NCI-H187 (cell line): ENCODE measurements at regions not wholly inside any gene's neighbourhood (a gene's known extent, or its start where the extent isn't known, plus 50 kb on each side); places are given as distances from the start of the nearest gene placed in this dataset.

Experiments used
- DNase-seq, 2 experiments: peaks; one replicate each; lab custom pipeline; 2025; lab: John Stamatoyannopoulos, UW

DNA sequence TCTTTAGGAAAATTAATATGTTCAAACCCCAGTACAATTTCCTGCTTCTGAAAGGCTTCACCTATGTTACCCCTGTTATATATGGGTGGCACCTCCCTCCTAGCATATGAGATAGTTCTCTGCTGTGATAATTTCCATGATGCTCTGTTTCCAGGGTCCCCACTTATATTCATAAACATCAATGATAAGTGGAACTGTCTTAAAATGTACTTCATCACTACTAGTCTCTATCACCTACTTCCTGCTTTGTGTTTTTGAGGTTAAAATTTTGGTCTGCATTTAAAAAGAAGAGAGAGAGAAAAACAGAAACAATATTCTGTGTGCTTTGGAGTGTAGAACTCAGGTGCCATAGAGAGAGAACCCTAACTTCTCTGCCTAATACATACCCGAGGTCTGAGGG lies 234.7 kb downstream of the HTR1A start:
- DNase-seq: no peak

DNA sequence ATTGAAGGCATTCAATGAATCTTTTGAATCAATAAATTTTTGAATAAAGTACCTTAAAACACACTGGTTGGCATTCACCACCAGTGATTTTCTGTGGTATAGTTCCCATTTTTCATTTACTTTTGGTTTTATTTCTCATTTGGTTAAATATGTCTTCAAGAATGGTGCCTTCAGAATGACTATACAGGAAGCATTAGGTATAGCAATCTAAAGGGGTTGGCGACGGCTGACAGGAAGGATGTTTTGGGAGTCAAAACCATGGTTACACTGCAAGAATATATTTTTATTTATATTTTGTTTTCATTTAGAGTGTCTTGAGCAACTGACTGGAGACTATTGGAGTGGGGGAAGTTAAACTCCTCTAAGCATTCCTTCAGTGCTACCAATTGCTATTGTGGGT lies 235.7 kb downstream of the HTR1A start:
- DNase-seq: no peak

DNA sequence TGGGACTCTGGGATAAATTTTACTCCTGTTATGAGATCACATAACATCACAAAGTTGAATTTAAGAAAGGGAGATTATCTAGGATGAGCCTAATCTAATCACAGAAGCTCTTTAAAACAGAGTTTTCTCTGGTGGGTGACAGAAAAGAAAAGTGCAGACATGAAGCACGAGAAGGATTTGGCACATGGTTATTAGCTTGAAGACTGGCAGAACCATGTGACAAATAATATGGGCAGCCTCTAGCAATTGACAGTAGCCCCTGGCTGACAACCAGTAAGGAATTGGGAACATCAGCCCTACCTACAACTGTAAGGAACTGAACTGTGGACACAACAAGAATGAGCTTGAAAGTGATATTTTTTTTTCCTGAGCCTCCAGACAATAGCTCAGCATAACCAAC lies 243.1 kb downstream of the HTR1A start:
- DNase-seq: no peak

DNA sequence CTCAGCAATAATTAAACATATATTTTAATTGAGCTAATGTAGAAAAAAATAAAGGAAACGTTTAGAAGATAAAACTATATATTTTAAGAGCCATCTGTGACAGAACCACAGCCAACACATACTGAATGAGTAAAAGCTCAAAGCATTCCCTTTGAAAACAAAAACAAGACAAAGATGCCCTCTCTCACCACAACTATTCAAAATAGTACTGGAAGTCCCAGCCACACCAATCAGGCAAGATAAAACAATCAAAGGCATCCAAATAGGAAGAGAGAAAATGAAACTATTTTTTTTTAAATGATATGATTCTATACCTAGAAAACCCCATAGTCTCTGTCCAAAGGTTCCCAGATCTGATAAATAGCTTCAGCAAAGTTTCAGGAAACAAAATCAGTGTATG lies 262.0 kb downstream of the HTR1A start:
- no peak for DNase-seq

DNA sequence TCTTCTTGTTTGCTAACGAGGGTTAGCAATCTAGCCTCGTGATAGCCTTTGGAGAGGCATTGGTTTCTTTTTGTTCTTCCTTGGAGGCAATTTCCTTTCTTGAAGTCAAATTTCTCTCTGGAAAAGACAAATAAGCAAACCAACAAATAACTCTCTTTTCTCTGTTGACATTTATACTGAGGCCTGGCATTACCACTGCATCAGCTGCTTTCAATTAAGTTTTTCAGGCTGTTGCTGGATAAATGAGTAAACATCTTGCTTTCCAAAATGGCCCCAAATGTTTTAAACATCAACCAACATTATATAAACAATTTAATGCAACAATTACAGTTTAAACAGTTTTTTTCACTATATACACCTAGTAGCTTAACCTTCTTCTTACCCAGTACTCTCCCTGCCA lies 264.4 kb downstream of the HTR1A start:
- DNase-seq: no peak

DNA sequence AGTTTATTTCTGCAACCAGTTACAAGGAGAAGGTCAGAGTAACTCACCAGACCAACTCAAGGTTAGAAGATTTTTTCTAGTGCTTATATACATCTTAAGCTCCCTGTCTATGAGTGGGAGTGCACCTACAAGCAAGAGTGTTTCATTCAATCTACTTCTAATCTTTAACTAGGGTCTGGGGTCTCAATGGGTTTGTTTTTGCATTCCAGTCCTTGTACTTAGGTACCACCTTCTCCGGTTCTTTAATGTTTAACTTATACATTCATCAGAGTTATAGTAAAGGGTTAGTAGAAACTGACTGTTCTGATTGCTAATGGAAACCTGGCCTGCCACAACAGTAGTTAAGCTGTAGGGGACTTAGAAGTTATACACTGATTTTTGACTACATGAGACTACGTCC lies 271.7 kb downstream of the HTR1A start:
- DNase-seq: no peak

DNA sequence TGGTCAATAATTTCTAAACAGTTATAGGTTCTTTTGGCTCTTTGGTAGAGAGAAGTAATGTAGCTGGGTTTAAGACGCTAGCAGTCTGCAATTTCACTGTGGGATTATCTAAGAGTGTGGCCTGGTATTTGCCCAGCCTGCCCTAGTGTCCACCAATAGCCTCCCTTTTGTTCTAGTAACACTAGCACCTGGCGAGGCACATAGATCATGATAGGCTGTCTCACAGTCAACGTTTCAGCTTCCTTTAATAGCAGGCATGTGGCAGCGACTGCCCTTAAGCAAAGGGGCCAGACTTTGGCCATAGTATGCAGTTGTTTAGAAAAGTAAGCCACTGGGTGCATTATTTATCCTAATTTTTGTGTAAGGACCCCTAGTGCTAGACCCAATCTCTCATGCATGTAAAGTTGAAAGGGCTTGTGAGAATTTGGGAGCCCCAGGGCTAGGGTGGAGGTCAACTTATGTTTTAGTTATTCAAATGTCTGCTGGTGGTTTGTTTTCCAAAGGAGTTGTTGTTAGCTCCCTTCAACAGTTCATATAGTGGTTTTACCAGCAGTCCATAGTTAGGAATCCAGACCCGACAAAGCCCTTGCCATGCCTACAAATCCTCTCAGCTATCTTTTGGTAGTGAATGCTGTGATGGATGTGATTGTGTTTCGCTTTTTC lies 274.3 kb downstream of the HTR1A start:
- DNase-seq: no peak

DNA sequence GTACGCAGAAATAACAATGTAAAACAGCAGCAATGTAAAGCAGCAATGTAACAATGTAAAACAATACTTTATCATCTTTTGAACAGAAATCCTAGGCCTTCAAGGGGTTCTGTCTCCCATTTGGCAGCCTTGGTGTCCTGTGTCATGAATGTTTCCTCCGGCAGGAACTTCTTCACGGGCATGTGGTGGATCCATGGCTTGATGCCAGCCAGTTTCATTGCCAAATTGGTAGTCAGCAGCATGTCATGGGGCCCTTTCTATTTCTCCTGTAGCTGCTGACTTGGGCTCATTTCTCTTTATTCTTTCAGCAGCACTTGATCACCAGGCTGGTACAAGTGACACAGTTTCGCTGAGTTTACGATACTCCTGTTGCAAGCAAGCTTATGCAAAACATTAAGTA lies 275.3 kb downstream of the HTR1A start:
- DNase-seq: no peak

DNA sequence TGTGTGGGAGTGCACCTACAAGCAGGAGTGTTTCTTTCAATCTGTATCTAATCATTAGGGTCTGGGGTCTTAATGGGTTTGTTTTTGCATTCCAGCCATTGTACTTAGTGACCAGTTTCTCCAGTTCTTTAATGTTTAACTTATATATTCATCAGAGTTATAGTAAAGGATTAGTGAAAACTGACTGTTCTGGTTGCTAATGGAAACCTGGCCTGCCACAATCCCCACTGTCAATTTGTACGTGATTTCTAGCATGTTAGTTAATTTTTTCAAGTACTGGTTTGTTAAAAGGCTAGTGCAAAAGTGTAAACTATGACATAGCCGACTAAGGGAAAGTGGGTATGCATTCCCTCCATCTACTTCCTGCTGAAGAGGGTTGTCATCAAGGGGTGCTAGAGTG lies 276.1 kb downstream of the HTR1A start:
- DNase-seq: no peak

DNA sequence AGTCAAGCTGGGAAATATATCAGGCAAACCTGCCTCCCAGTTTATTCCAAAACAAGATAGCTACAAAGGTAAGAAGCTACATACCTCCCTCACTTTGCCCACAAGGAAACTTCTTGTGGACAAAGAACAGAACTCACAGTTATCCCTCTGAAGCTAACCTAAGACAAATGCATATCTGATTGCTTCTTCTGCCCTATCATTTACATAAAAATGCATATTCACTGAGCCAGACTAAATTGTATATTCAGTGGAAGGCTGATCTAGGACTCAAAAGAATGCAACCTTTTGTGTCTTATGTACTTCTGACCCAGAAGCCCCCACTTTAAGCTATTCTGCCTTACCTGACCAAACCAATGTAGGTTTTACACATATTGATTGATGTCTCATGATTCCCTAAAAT lies 276.8 kb downstream of the HTR1A start:
- no peak for DNase-seq

DNA sequence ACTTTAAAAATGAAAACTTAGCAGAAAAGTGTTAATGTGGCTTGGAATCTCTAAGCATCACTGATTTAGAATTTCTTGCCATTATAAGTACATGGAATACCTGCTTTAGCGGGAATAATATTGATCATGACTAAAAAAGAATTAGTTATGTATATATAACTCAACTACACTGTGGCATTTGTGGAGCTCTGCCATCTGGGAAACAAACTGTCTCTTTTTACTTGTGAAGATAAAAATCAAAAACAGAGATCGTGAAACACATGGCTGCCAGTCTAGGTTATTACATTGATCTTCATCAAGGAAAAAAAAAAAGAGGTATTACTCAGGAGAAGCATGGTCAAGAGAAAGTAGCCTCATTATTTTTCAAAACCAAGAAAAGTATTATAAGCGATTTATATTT lies 287.4 kb downstream of the HTR1A start:
- DNase-seq: no peak

DNA sequence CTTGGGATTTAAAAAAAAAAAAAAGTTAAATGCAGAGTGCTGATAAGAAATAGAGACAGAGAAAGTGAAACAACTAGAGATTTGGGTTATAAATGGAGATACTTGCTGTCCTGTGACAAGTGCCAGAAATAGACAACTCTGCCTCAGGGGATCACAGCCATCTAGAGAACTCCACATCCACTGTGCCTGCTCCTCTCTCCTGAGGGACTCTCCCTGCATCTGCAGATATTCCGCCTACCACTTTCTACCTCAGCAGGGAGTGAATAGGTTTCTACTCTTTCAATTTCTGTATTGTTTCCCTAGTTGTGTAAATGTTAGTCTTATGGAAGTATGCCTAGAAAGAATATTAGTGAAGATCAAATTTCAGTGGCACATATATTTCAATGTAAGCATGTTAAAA lies 307.2 kb downstream of the HTR1A start:
- DNase-seq: no peak

DNA sequence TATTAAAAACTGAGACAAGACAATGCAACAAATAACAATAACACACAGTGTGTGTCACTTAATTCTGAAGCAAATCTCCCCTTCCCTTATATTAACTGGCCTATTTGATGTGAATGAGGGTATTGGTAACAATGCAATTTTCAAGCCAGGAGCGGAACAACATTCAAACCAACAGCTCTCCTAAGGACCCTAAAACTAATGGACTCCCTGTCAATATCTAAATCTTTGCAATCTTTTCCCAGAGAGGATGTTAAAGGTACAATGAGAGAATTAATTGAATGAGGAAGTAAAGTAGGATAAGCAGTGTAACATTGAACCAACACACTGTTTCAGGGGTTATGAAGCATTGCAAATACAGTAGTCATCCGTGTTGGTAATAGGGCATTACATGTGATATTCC lies 311.7 kb downstream of the HTR1A start:
- DNase-seq: no peak

DNA sequence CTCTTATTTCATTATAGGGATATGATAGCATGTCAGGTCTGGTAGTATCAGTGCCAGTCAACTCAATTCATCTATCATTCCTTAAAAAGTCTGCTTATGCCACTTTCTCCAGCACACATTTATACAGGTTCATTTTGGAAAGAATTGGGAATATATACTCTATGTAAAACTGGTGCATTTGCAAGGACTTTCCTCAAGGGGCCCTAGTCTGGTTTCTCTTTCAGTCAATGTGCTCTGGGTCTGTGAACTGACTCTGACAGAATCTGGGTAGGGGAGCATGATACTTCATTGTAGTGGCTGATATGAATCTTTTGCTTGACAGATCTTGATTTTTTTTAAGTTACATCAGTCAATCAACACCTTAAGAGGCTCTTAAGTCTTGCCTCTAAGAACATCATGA lies 313.9 kb downstream of the HTR1A start:
- DNase-seq: no peak

DNA sequence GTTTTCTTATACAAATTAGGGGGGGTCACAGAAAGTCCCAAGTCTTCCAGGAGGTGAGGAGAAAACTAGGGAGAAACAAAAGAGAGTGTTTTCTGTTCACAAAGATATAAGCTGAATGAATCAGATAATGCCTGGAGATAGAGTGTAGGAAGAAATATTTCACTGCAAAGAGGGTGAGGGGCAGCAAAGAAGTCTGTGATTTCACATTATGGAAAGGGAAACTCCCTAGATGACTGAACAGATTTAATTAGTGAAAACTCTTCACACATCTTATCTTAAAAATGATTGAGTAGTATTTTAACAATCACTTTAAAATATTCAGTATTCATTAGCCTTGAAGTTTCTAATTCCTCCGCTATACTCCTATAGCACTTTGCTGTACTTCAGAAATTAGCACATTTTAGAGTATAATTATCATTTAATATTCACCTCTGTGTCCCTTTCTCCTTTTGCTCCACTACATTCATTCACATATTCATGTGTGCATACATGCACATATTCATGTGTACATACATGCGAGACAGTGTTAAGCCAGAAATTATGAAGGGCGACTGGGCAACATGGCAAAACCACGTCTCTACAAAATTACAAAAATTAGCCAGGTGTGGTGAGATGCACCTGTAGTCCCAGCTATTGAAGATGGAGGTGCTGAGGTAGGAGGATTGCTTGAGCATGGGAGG lies 332.2 kb downstream of the HTR1A start:
- no peak for DNase-seq

DNA sequence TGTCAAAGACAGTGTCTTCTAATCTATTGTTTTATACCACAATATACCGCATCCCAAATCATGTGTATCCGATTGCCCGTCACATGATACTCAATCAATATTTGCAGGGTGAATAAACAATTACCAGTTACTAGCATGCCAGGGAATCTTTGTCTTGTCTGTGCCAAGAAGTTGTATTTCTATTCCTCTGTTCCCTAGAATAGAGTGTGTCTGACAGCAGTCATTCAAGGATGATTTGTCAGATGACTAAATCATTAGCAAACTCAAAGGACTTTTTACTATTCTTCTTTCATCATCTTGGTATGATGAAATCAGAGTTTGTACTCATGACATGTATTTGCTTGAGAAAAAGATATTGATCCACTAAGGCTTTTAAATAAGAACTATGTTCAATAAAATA lies 348.8 kb downstream of the HTR1A start:
- DNase-seq: no peak

DNA sequence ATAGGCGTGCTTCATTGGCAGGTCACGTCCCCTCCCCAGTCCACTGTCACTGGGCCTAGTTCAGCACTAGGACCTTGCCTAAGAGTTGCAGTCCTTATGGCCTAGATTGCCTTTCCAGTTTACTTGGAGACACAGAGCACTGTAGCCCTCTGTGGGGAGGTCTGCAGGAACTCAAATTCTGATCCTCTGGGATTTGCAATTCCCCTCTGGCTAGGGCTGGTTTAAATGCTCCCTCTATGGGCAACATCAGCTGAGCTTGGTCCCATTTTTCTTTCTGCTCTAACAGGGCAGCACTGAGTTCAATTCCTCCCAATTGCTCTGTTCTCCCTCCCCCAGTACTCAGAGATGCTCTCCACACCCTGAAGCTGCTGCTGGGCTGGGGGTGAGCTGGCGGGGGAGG lies 358.2 kb downstream of the HTR1A start:
- no peak for DNase-seq

DNA sequence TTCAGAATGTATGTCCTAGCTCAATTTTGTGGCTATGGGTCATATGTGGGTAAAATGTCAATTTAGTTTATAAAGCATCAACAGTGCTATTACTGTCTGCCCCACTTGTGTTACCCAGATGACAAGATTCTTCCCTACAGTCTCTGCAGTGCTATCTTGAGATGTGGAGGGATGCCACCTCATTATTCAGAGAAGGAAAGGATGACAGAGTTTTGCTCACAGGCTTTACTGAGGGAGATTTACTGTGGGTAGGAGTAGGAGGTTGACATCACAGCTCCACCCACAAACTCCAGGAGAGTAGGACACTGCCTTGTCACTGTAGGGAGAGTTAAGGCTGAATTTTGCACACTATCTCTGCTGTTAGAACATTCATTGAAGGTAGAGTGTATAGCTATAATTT lies 359.3 kb downstream of the HTR1A start:
- no peak for DNase-seq

DNA sequence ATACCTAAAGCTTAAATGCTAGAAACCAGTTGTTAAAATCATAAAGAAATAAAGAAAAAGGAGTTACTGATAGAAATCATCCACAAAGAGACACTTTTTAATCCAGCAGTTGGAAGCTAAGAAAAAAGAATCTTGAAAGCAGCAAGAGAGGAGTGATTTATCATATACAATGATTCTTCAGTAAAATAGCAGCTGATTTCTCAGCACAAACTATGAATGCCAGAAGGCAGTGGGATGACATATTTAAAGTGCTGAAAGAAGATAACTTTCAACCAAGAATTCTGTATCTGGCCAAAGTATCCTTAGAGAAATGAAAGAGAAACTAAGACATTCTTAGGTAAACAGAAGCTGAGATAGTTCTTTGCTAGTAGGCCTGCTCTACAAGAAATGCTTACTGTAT lies 366.0 kb downstream of the HTR1A start:
- no peak for DNase-seq

DNA sequence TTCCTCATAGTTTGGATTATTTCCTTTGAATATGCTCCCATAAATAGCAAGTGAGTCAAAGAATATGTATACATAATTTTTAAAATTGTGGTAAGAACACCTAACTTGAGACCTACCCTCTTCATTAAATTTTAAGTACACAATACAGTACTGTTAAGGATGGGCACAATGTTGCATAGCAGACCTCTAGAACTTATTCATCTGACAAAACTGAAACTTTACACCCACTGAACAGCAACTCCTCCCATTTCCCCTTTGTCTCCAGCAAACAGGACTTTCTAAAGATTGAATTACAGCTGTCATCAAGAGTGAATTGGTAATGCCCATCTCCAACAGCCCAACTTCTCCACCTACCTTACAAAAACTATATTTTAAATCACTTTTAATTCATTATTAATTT lies 388.9 kb downstream of the HTR1A start:
- DNase-seq: no peak

DNA sequence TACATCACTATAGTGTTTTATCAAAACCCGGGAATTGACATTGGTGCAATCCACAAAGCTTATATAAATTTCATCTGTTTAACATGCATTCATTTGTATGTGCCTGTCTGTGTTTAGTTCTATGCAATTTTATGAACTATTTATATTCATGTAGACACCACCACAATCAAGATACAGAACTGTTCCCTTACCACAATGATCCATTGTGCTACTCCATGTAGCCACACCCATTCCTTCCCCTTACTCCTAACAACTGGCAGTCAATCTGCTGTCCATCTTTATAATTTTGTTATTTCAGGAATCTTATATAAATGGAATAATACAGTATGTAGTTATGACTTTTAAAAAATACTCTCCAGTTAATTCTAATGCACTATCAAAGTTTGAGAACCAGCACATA lies 389.5 kb downstream of the HTR1A start:
- DNase-seq: no peak

DNA sequence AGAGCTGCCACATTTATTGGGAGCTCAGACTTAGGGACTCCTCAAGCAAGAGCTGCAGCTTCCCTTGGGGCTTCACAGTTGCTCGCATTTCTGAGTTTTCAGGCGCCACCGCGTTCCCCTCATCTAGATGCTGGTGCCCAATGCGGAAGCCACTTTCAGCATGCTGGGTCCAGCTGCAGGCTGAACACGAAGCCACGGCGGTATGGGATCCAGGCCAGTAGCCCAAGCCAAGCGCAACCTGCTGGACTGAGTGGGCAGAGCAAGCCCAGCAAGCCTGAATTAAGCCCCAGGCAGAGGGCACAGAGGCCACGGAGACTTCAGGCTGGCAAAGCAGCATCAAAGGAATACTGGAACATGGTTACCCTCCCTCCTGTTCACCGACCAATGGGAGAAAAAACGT lies 391.5 kb downstream of the HTR1A start:
- no peak for DNase-seq

DNA sequence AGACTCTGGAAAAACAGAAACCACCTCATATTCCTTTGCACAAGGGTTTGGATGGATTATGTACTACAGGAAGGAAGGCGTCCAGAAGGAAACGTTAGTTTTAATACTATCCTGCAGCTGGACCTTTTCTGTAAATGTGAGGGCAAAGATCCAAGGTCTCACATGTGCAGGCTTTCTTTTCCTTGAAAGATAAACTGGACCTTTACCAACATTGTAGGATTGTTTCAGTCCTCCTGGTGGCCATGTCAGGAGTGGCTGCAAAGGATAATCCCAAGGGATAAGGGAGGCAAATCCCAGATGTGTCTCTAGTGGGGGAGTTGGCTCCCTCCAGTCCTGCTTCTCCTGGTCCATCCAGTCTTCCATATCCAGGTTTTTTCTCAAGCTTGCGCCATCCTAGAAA lies 397.5 kb downstream of the HTR1A start:
- no peak for DNase-seq
